ENCODE measurements at regions not wholly inside any gene's neighbourhood (a gene's known extent, or its start where the extent isn't known, plus 50 kb on each side); places are given as distances from the start of the nearest gene placed in this dataset.
"Not testable (repeated sequence)": the region's sequence is repeated elsewhere in the genome, so short reads cannot be mapped to it uniquely, and the experiment has no call there.

DNA sequence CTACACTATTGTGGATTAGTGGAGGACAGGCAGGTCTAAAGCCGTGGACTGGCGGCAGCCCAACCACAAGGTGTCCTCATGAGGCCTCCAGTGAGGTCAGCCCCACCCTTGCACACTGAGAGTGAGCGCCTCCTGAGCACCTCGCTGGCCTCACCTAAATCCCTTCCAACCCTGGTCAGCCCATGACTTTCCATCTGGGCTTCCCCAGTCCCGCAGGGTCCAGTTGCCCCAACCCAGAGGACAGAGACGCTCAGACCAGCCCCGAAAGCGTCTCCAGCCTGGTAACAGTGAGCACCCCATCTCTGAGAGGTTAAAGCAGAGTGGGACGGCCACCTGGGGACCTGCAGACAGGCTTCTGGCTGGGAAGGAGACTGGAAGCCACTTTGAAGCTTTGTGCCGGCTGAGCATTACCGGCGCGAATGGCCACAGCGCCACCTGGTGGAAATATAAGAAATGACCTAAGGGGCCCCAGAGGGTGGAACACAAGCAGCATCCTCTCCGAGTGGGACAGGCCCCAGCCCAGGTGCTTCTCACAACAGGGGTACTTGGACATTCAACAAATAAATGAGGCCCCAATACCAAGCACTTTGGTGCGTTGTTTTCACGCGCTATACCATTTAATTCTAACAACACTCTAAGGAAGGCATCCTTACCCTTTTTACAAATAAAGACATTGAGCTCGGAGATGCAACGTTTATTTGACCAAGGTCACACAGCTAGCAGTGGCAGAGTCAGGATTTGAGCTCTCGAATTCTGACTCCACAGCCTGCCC, 65.7 kb upstream of the TOP1 start:
- peak; percentile 73 for DNase-seq
- in situ Hi-C loops (cut with MboI; ENCODE audit: low pct_unique_long_range_greater_than_20kb, low sequenced_read_pairs), result no loop called here

DNA sequence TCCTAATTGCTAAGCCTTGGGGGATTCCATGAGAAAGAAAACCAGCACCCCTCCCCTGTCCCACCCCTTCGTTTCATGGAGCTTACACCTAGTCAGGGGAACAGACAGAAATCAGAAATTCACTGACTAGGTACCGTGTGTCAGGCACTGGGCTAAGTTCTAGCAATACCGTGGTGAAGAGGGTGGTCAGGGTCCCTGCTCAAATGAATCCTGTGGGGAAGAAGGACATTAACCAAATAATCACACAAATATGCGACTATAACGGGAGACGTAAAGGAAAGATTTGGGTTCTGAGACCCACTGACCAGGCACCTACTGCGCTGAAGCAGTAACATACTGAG, 65.1 kb upstream of the TOP1 start:
- DNase-seq, result no peak
- in situ Hi-C loops (cut with MboI; ENCODE audit: low pct_unique_long_range_greater_than_20kb, low sequenced_read_pairs), result no loop called here

DNA sequence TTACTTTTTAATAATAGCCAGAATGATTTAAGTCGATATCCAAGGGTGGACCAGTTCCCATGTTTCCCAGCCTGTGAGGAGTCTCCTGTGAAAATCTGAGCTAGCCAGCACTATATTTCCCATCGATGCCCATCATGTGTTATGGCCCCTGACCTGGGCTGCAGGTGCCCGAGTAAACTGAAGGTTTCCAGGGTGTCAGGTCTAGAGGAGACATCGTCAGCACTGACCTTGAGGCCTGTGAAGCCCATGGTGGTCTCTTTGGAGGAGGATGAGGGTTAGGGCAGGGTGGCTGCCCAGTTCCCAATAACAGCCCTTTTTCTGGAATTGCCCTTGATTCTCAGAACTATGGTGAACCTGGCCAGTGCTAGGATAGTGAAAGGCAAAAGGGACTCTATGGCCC, 63.0 kb upstream of the TOP1 start:
- in situ Hi-C loops (cut with MboI; ENCODE audit: low pct_unique_long_range_greater_than_20kb, low sequenced_read_pairs), result no loop called here

DNA sequence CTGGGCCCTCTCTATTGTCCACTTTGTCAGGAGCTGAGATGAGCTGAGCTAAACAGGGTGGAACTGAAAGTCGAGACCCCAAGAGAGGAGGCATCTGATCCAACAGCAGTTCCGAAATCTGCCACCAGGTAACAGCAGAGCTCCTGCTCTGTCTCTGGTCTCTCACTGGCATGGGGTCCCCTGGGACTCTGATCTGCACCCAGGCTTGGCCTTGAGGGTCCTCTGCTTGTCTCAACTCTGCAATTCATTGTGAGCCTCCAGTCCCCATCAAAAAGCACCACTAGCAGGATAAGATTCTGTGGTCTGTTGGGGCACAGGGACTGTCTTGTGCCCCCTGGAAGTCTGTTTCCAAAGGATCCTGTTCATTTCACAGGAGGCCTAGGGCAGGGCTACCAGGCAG, 62.5 kb upstream of the TOP1 start:
- in situ Hi-C loops (cut with MboI; ENCODE audit: low pct_unique_long_range_greater_than_20kb, low sequenced_read_pairs), result no loop called here
- DNase-seq, result no peak

More for the DNA sequence above, 63.0 kb upstream of the TOP1 start:
- DNase-seq, result no peak

DNA sequence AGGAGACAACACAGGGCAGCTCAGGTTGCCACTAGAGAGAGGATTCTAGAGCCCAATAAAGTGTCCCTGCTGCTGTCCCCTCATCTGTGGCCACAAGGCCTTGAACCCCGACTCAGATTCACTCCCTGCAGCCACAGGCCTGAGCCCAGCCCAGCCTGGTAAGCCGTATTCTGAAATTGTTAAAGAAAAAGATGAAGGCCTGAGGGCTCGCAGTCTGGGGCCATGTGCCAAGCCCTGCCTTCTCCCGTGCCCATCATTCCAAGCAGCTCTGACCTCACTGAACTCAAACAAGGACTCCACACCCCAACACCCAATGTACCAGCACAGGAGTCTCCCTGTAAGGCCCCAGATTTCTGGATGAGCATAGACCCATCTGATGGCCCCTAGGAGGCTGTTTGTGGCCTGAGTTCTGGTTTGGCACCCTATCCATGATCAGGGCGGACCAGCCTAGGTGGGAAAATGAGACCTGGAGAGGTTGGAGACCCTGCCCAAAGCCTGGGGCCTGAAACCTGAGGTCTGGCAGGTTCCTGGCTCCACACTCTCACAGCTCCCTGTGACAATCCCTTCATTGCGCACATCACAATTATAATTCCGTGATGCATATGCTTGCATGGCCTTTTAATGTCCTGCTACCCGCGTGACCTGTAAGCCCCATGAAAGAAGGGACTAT, 62.0 kb upstream of the TOP1 start:
- in situ Hi-C loops (cut with MboI; ENCODE audit: low pct_unique_long_range_greater_than_20kb, low sequenced_read_pairs), result no loop called here
- no peak for DNase-seq

DNA sequence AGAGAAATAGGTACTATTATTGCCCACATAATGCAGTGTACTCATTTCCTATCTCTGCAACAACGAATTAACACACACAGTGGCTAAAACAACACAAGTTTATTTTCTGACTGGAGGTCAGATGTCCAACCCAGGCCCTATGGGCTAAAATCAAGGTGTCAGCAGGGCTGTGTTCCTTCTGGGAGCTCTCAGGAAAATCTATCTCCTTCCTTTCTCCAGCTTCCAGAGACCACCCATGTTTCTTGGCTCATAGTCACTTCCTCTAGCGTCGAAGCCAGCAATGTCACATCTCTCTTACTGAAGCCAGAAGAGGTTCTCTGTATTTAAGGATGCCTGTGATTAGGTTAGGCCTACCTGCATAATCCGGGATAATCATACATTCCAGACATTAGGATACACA, 60.9 kb upstream of the TOP1 start:
- DNase-seq, result no peak
- in situ Hi-C loops (cut with MboI; ENCODE audit: low pct_unique_long_range_greater_than_20kb, low sequenced_read_pairs), result no loop called here

DNA sequence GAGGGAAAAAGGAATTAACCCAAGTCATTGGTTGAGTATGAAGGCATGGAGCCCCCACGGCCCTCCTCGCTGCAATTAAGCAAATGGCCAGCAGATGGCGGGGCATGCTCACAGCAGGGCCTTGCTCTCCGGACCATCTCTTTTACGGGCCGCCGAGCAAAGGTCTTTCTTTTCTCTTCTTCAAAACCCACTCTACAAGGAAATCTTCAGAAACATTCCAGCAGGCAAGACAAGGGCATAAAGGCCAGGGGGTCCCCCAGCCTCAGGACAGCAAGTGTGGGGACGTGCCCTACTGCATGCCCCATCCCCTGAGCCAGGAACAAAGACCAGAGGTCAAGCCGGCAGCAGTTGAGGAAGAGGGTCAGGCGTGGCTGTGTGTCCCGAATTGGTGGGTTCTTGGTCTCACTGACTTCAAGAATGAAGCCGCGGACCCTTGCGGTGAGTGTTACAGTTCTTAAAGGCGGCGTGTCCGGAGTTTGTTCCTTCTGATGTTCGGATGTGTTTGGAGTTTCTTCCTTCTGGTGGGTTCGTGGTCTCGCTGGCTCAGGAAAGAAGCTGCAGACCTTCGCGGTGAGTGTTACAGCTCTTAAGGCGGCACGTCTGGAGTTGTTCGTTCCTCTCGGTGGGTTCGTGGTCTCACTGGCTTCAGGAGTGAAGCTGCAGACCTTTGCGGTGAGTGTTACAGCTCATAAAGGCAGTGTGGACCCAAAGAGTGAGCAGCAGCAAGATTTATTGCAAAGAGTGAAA, 59.6 kb upstream of the TOP1 start:
- peak; percentile 90 for DNase-seq
- in situ Hi-C loops (cut with MboI; ENCODE audit: low pct_unique_long_range_greater_than_20kb, low sequenced_read_pairs), result not testable (repeated sequence)

DNA sequence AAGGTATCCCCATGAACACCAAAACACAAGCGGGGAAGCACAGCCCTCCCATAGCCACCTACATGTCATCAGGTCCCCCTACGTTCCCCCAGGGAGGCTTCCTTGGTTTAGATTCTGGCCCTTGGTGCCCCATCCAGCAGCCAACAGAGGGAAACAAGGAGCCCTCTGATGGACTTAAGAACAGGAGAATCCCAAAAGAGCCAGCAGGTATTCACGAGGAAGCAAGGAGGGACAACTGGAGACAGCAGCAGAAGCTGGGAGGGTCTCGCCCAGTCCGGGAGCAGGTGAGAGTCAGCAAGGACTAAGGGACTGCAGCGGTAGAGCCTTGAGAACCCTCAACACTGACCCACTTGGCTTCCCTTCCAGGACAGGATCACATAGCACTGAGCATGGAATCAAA, 58.4 kb upstream of the TOP1 start:
- DNase-seq, result no peak
- in situ Hi-C loops (cut with MboI; ENCODE audit: low pct_unique_long_range_greater_than_20kb, low sequenced_read_pairs), result no loop called here

DNA sequence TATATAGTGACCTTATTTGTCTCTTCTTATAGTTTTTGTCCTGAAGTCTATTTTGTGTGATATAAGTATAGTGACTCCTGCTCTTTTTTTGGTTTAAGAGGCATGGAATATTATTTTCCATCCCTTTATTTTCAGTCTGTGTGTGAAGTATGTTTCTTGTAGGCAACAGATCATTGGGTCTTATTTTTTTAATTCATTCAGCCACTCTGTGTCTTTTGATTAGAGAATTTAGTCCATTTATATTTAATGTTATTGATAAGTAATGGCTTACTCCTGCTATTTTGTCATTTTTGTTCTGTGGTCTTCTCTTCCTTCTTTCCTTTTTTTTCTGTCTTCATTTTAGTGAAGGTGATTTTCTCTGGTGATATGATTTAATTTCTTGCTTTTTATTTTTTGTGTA, 51.4 kb upstream of the TOP1 start:
- no peak for DNase-seq
- in situ Hi-C loops (cut with MboI; ENCODE audit: low pct_unique_long_range_greater_than_20kb, low sequenced_read_pairs), result no loop called here

DNA sequence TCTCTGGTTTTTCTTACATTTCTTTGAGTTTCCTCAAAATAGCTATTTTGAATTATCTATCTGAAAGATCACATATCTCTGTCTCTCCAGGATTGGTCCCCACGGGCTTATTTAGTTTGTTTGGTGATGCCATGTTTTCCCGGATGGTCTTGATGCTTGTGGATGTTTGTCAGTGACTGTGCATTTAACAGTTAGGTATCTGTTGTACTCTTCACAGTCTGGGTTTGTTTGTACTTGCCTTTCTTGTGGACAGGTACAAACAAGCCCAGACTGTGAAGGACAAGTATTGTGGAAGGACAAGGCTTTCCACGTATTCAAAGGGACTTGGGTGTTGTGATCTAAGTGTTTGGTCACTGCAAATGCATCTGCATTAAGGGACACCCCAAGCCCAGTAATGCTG, 49.9 kb upstream of the TOP1 start:
- in situ Hi-C loops (cut with MboI; ENCODE audit: low pct_unique_long_range_greater_than_20kb, low sequenced_read_pairs), result no loop called here
- no peak for DNase-seq

Measured in KBM-7 (cell line).